HG02981 (cell line): ENCODE measurements at regions not wholly inside any gene's neighbourhood (a gene's known extent, or its start where the extent isn't known, plus 50 kb on each side); places are given as distances from the start of the nearest gene placed in this dataset.
"Not testable (repeated sequence)": the region's sequence is repeated elsewhere in the genome, so short reads cannot be mapped to it uniquely, and the experiment has no call there.

Experiments
- ATAC-seq: cut with Tn5 transposase; IDR thresholded peaks from one replicate; pipeline ENCODE4 v1.9.1; 2021; ENCODE audit warnings: mild to moderate bottlenecking, moderate library complexity; ENCODE audit not compliant: unreplicated experiment

DNA sequence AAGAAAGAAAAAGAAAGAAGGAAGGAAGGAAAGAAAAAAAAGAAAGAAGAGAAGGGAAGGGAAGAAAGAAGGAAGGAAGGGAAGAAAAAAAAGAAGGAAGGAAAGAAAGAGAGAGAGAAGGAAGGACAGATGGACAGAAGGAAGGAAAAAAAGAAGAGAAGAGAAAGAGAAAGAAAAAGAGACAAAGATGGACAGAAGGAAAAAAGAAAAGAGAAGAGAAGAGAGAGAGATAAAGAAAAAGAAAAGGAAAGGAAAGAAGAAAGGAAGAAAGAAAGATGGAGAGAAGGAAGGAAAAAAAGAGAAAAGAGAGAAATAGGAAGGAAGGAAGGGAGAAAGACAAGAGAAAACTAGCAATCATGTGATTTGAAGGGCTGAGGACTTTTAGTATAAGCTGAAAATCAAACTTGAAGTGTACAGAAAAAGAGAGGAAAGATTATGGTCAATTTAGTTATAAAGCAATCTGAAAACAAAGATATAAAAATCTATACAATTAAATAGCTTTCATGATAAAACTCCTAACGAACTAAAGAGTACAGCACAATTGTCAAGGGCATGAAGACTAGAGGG is 115.3 kb downstream of the LTN1 start:
- ATAC-seq = no peak

DNA sequence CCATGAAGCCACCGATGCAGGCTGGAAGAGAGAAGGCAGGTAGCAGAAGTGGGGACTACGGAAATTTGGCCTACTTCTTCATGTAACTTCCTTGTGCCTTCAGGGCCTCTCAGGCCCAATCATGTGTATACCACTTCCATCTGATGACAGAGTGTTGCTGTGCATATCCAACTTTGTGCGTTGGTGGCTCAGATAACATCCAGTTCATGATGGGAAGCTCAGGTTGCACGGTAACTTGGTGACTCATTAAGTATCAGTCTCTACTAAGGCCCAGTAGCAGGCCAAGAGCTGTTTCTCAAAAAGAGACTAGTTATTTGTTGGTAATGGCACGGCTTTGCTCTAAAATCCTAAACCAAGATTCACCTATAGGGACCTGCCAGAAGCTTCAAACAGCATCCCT is 117.6 kb downstream of the LTN1 start:
- ATAC-seq = no peak

DNA sequence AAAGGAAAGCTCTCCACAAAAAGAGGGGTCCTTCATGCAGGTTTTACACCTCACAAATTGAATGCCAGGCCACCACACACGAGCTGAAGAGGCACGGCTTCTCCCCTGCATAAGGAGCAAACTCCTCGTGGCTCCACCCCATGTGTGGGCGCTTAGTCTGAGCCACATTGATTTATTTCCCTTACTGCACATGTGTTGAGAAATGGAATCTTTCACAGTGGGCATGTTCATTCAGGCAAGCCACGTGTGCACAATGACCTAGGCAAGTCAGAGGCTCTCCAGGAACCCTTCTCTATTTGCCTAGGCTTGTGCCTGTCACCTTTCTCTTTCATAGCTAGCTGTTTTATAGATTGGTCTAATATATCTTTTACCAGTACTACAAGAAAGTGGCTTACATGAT is 120.5 kb downstream of the LTN1 start:
- ATAC-seq = no peak

DNA sequence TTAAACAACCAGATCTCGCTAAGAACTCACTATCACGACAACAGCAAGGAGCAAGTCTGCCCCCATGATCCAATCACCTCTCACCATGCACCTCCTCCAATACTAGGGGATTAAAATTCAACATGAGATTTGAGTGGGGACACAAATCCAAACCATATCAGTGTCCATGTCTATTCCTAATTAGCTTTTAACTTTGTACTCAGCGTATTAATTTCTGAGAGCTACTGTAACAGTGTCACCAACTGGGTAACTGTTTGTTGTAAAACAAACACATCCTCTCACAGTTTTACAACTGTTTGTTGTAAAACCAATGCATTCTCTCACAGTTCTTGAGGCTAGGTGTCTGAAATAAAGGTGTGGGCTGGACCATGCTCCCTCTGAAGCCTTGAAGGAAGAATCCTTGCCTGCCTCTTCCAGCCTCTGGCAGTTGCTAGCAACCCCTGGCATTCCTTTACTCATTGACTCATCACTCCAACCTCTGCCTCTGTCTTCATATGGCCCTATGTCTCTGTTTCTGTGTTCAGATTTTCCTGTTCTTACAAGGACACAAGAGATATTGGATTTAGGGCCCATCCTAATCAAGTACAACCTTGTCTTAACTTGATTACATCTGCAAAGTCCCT is 121.2 kb downstream of the LTN1 start:
- no peak for ATAC-seq

DNA sequence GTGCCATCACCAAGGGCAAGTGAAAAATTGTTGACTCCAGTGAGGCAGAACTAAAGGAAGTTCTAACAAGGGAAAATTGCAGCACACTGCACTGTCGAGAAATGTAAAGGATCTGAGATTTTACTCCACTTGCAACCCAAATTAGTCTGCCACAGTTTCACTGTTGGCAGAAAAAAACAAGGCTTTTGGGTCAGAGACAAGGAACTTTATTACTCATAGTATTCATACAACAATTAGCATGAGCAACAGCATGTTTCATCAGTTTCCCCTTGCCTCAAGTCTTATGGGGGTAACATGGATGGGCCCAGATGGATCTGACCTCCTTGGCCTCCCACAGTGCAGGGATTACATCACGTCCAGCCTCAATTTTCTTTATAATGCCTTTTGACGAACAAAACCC is 125.3 kb downstream of the LTN1 start:
- no peak for ATAC-seq

DNA sequence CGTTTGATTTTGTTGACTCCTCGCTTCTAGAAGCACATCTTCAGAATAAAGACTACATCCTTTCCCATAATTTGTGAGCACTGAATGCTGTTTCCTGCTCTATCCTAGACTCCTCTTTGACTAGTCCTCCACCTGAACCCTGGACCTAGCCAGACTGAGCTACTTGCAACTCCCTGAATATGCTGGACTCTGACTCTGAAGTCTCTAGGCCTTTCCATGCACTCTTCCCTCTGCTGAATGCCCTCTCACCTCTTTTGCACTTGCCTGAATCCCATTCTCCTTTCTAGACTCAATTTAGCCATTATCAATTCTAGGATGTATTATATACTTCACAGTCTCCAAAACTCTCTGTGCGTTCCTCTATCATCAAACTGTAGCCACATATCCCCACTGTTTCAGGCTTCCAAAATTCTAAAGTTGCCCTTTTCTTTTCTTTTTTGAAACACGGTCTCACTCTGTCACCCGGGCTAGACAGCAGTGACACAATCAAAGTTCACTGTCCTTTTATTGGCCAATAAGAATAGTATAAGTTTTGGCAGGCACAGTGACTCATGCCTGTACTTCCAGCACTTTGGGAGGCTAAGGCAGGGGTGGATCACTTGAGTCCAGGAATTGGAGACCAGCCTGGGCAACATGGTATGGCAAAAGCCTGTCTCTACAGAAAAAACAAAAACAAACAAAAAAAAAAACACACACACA is 127.0 kb downstream of the LTN1 start:
- no peak for ATAC-seq

DNA sequence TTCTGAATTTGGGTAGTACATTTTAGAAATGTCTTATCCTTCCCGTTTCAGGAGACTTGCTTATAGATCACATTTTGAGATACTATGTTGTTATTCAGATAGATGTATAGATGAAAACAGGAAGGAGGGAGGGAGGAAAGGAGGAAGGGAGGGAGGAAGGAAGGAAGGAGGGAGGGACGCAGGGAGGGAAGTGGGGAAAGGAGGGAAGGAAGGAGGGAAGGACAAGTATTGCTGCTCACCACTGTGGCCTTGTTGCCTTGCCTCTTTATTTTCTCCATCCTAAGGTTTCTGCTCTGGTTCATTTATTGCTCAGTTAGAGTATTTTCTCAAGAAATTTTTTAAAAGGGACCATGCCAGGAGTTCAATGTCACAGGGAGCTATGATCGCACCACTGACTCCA is 134.3 kb downstream of the LTN1 start:
- ATAC-seq = no peak

DNA sequence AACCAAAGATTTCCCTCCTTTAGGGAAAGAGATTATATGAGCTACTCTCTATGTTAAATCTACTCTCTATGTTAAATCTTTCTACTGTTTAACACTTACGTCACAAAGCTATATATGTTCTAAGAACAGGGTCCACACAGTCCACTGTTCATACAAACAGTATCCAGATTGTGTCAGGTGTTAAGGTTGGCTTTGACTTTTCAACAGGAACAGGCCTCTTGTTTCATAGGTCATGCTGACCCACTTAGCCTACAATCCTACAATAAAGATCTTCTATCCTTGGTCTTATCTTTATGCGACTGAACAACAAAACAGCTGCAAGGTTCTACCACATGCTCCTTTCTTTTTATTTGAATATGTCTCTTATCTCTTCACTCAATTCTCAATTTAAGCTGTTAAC is 134.9 kb downstream of the LTN1 start:
- no peak for ATAC-seq

DNA sequence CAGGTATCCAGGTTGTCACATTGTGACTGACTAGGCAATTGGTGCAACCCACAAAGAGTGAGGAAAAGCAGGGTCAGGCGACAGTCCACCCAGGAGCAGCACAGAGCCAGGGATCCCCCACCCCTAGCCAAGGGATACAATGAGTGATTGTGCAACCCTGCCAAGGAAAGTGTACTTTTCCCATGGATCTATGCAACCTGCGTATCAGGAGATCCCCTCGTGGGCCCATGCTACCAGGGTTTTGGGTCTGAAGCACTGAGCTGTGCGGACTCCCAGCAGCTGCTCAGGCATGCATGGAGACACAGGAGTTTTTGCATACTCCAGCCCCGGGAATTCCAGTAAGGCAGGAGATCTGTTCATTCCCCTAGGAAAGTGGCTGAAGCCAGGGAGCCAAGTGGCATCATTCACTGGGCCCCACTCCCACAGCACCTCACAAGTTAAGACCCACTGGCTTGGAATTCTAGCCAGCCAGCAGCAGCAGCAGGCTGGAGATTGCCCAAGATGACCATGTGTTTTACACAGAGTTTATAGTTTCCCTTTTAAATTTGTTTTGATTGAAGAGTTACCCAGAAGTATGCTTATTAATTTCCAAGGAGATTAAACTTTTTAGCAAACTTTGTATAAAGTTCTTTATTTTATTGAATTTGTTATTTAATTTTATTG is 136.0 kb downstream of the LTN1 start:
- no peak for ATAC-seq

DNA sequence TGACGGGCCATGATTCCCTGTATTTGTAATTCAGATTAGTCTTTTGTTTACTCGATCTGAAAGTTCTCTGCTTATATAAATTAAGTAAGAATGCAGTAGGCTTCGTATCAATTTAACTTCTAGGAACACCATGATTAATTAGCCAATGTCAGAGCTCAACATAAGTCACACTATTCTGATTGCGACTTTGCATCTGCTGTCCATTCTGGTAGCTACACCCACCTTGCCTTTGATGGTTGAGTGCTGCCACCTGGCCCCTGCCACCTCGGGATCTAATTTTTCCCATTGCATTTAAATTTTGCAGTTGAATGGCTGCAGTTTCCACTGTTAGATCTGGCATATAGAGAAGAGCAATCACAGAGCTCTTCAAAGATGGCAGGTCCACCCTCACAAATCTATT is 140.0 kb downstream of the LTN1 start:
- no peak for ATAC-seq

DNA sequence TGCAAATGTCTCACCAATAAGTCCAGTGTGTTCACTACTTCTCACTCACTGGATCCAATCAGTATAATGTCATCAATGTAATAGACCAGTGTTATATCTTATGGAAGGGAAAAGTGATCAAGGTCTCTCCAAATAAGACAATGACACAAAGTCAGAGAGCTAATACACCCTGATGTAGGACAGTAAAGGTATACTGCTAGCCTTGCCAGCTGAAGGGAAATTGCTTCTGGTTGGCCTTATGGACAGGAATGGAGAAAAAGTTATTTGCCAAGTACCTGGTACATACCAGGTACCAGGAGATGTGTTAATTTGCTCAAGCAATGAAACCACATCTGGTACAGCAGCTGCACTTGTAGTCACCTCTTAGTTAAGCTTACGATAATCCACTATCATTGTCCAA is 141.0 kb downstream of the LTN1 start:
- no peak for ATAC-seq

DNA sequence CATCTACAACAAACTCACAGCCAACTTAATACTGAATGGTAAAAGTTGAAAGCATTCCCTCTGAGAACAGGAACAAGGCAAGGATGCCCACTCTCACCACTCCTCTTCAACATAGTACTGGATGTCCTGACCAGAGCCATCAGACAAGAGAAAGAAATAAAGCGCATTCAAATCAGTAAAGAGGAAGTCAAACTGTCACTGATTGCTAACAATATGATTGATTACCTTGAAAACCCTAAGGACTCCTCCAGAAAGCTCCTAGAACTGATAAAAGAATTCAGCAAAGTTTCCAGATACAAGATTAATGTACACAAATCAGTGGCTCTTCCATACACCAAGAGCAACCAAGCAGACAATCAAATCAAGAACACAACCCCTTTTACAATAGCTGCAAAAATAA is 153.4 kb downstream of the LTN1 start:
- not testable (repeated sequence) for ATAC-seq

DNA sequence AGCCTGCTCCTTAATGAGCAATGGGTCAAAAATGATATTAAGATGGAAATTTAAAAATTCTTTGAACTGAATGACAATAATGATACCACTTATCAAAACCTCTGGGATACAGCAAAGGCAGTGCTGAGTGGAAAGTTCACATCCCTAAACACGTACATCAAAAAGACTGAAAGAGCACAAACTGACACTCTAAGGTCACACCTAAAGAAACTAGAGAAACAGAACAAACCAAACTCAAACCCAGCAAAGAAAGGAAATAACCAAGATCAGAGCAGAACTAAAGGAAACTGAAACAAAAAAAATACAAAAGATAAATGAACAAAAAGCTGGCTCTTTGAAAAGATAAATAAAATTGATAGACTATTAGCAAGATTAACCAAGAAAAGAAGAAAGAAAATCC is 155.3 kb downstream of the LTN1 start:
- ATAC-seq = not testable (repeated sequence)

DNA sequence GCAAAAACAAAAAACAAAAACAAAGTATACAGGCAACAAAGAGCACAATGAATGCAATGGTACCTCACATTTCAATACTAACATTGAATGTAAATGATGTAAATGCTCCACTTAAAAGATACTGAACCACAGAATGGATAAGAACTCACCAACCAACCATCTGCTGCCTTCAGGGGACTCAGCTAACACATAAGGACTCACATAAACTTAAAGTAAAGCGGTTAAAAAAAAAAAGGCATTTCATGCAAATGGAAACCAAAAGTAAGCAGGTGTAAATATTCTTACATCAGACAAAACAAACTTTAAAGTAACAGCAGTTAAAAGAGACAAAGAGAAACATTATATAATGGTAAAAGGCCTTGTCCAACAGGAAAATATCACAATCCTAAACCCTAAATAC is 156.1 kb downstream of the LTN1 start:
- ATAC-seq = not testable (repeated sequence)

DNA sequence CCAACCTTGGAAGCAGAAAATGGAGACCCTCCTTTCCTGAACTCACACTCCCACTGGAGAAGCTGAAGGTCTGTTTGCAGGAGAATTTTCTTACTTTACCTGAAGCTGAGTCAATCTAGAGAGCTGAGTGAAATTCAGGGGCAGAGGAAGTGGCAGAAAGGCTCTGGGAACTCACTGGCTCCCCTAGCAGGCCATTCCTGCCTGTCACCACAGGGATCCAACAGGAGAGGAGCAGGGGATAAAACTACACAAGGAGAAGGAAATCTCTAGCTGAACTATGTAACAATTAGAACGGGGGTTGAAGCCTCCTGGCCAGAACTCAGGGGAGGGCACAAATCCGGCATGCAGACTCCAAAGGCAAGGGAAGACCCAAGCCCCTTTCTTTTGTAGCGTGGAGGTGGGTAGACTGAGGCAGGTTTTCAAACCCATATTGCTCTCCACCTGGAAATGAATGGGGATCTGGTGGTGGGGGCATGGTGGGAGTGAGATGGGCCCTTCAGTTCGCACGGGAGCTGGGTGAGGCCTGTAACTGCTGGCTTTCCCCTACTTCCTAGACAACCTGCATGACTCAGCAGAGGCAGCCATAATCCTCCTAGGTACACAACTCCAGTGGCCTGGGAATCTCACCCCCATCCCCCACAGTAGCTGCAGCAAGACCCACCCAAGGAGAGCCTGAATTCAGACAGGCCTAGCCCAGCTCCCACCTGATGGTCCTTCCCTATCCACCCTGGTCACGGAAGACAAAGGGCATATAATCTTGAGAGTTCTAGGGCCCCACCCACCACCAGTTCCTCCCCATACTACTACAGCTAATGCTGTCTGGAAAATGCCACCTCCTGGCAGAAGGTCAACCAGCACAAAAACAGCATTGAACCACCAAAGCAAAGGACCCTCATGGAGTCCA is 158.1 kb downstream of the LTN1 start:
- no peak for ATAC-seq

DNA sequence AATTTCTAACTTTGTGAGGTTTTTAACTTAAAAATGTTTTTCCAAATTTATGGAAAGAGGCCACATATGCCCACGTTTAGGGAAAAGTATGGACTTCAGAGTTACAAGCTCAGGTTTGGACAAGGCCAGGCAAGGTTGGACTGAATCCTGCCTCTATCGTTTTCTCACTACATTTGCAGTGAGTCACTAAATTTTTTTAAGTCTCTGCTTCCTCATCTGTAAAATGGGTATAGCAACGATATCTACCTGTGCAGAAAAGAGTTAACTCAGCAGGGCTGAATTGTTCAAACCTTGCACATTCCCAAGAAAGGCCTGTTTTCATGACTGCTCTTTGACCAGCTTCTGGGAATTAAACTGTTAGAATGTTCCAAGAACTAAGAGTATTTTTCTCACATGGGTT is 159.1 kb downstream of the LTN1 start:
- no peak for ATAC-seq

DNA sequence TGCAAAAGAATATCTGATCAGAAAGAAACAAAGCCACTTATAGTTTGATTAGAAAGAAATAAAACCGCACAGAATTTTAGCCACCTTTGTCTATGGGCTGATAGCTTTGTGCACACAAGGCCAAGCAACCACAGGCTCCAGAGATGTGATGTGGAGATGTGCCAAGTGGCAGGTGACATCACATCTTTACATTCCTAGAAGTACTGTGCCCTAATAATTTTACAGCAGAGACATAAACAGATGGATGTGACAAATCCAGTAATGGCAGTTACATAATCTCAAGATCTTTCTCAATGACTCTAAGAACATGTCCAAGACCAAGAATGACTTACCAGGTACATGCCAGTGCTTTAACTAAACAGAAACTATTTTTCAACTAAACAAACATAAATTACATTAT is 159.5 kb downstream of the LTN1 start:
- no peak for ATAC-seq

DNA sequence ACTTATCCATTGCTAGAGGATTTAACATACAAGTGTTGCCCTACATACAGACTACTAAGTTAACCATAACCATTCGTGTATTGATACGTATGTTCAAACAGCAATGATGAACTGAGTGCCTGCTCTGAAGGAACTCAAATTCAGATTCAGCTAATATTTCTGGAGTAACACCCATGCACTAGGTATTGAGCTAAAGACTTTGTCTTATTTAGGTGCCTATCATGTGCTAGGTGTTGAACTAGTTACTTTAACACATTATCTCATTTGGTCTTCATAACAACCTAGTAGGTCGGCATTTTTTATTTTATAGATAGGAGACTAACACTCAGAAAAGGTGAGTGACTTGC is 160.0 kb downstream of the LTN1 start:
- ATAC-seq = no peak

DNA sequence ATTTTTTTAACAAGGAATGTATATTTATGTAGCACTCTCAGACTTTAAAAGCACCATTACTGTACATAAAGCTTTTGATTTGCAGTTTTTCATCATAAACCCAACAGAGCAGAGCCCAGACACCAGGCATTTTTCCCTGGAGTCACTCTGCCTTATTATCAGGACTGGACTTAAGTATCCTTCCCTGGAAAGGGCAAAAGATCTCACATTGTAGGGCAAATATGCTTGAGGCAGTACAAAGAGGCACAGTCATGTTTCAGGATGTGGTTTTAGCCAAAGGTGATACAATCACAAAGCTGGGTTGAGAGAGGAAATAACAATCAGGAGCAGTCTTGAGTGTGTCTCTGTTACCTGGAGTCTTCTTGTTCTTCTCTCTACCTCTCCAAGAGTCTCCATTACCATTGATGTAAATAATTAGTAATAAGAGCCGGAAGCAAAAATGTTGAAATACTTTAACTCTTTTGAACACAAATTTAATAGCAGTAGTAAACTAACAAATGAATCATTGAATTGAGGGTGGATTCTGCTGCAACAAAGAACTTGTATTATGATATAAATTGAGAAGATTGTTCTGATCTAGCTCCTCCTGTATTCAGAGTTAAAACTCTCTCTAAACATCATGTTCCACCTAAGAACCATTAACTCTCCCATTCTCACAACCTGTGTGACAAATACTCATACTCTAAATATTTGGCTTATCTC is 160.5 kb downstream of the LTN1 start:
- no peak for ATAC-seq

DNA sequence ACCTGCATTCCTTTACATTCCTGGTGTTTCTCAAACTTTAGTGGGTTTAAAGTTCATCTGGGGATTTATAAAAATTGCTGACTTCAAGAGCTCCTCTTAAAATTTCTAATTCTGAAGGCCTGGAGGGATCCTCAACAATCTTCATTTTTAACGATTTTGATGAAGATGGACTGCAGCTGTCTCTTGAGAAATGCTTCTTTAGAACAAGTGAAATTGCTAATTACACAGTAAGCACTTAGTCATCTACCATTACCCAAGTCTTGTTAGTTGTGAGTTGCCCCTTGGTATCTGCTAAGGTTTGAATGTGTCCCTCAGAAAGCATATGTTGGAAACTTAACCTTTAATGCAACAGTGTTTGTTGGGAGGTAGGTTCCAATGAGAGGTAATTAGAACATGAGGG is 163.7 kb downstream of the LTN1 start:
- ATAC-seq = no peak

DNA sequence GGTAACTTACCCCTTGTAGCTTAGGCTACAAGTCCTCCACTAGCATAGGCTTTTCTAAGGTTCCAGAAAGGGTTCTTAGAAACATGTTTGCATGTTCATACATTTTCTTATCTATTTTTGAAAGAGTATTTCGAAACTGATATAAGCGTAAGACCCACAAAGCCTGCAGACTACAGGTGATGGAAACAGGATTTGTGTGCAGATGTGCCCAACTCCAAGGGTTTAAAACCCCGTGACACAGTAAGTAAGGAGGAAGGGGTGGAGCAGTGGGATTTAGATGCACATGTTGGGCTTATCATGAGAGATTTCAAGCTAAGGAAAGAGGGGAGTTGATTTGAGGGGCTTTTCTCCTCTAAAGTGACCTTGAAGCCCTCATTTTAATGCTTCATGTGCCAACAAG is 164.7 kb downstream of the LTN1 start:
- ATAC-seq = no peak
